Globus pallidus (tissue), 1 donor: ENCODE measurements at regions not wholly inside any gene's neighbourhood (a gene's known extent, or its start where the extent isn't known, plus 50 kb on each side); places are given as distances from the start of the nearest gene placed in this dataset.
"Not testable (repeated sequence)": the region's sequence is repeated elsewhere in the genome, so short reads cannot be mapped to it uniquely, and the experiment has no call there.

Experiments
- DNase-seq: peaks from one replicate; pipeline ENCODE4 v3.0.0-alpha.2; 2015; ENCODE audit warnings: low spot score

- DNase-seq, result no peak
Observed at GRCh38 chr15:38972831-38973230, 408.2 kb upstream of the RASGRP1 start.

- DNase-seq, result no peak
Observed at GRCh38 chr15:38975282-38975990, 410.8 kb upstream of the RASGRP1 start.

GRCh38 chr15:38991126-38991525 is 426.5 kb upstream of the RASGRP1 start:
- peak; percentile 8 for DNase-seq

- no peak for DNase-seq
Observed at GRCh38 chr15:38991701-38992100, 427.1 kb upstream of the RASGRP1 start.

GRCh38 chr15:38992506-38992905 is 427.9 kb upstream of the RASGRP1 start:
- DNase-seq, result no peak

GRCh38 chr15:38992930-38993329 is 428.3 kb upstream of the RASGRP1 start:
- DNase-seq, result no peak

GRCh38 chr15:38994310-38994709 is 429.7 kb upstream of the RASGRP1 start:
- DNase-seq, result peak; percentile 24

- no peak for DNase-seq
Observed at GRCh38 chr15:38996111-38996631, 431.6 kb upstream of the RASGRP1 start.

- no peak for DNase-seq
Observed at GRCh38 chr15:38997841-38998240, 433.2 kb upstream of the RASGRP1 start.

GRCh38 chr15:39000008-39000734 is 435.6 kb upstream of the RASGRP1 start:
- DNase-seq, result no peak

GRCh38 chr15:39009740-39010139 is 445.1 kb upstream of the RASGRP1 start:
- DNase-seq, result no peak

- DNase-seq, result not testable (repeated sequence)
Observed at GRCh38 chr15:39011066-39011465, 446.5 kb upstream of the RASGRP1 start.

GRCh38 chr15:39013262-39013661 is 448.6 kb upstream of the RASGRP1 start:
- no peak for DNase-seq

GRCh38 chr15:39014682-39015081 is 450.1 kb upstream of the RASGRP1 start:
- no peak for DNase-seq

GRCh38 chr15:39016706-39017105 is 452.1 kb upstream of the RASGRP1 start:
- DNase-seq, result no peak

GRCh38 chr15:39018966-39019365 is 454.4 kb upstream of the RASGRP1 start:
- DNase-seq, result no peak

GRCh38 chr15:39021341-39021740 is 456.7 kb upstream of the RASGRP1 start:
- DNase-seq, result no peak

GRCh38 chr15:39022532-39023305 is 458.1 kb upstream of the RASGRP1 start:
- DNase-seq, result no peak

GRCh38 chr15:39025321-39025720 is 460.7 kb upstream of the RASGRP1 start:
- DNase-seq, result no peak

GRCh38 chr15:39025881-39026280 is 461.3 kb upstream of the RASGRP1 start:
- DNase-seq, result no peak

- no peak for DNase-seq
Observed at GRCh38 chr15:39028069-39028468, 463.5 kb upstream of the RASGRP1 start.

- DNase-seq, result no peak
Observed at GRCh38 chr15:39029741-39030140, 465.1 kb upstream of the RASGRP1 start.
